Frontal cortex (tissue), 4 donors: ENCODE measurements at regions not wholly inside any gene's neighbourhood (a gene's known extent, or its start where the extent isn't known, plus 50 kb on each side); places are given as distances from the start of the nearest gene placed in this dataset. TPM values are rescaled to one million over a fixed set of nuclear protein-coding genes. Genes with fewer than 3 reads are reported as not detected.
"Not testable (repeated sequence)": the region's sequence is repeated elsewhere in the genome, so short reads cannot be mapped to it uniquely, and the experiment has no call there.

Experiments used
- DNase-seq, 2 donors: peaks; one replicate each; pipeline ENCODE4 v3.0.0; 2012; ENCODE audit warnings: low spot score in 2 of 2
- FAIRE-seq: peaks from 2 replicates; lab custom pipeline; 2012; peaks lifted over from hg19 to GRCh38; lab: Jason Lieb, UNC
- small RNA-seq: library from RNA; depleted of rRNA; stranded (forward); fragments of <200 nt; gene quantifications from one replicate; pipeline ENCODE3, GENCODE V24; 2014
- donor health status: control.
- donor health status: control.
- donor health status: control.

GRCh38 chr10:113501031-113501430 is 51.8 kb upstream of the HABP2 start:
- FAIRE-seq, DNase-seq: not testable (repeated sequence)

Small RNA genes lying in the stretch of these regions (small RNA-seq; reads per million reads assigned to genes)
- gene RNU7-165P, result not detected
